Left kidney (tissue), 1 donor: ENCODE measurements at regions not wholly inside any gene's neighbourhood (a gene's known extent, or its start where the extent isn't known, plus 50 kb on each side); places are given as distances from the start of the nearest gene placed in this dataset.
"Not testable (repeated sequence)": the region's sequence is repeated elsewhere in the genome, so short reads cannot be mapped to it uniquely, and the experiment has no call there.

ENCODE experiments used
- DNase-seq: peaks from one replicate; pipeline ENCODE4 v3.0.0-alpha.2; 2013

DNA sequence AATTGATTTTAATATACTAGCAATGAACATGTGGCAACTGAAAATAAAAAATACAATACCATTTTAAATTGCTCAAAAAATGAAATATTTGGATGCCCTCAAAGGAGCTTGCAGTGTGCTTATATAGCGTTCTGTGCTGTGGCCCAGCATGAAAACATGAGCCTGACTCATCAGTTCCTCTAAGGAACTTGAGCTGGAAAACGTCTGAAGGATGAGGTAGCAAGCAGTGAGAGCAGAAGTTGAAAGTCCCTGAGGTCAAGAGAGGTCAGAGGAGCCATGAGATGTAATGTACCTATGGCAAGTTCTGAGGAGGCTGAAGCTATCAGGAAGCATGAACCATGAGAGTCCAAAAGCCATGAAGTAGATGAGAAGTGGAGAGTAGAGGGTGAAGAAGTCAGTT is 59.7 kb downstream of the HMGB3 start:
- DNase-seq: no peak

- DNase-seq: not testable (repeated sequence)
These were observed 83.2 kb downstream of the HMGB3 start for GRCh38 chrX:151066373-151066772.

- DNase-seq: no peak
These were observed 90.6 kb downstream of the HMGB3 start for GRCh38 chrX:151073767-151074166.

DNA sequence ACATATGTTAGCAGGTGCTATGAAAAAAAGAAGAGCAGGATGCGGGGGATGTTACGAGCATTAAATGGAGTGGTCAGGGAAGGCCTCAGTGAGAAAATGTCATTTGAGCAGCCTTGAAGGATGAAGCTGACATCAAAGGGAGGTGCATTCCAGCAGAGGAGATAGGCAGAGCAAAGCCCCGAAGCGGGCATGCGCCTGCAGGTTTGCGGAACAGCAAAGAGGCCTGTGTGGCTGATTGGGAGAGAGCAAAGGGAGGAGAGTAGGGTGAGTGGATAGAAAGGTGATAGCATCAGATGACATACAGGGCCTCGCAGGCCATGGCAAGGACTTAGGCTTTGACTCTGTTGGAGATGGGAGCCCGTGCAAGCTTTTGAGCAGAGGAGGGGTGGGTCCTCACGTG is 95.4 kb upstream of the GPR50 start:
- peak; percentile 21 for DNase-seq

DNA sequence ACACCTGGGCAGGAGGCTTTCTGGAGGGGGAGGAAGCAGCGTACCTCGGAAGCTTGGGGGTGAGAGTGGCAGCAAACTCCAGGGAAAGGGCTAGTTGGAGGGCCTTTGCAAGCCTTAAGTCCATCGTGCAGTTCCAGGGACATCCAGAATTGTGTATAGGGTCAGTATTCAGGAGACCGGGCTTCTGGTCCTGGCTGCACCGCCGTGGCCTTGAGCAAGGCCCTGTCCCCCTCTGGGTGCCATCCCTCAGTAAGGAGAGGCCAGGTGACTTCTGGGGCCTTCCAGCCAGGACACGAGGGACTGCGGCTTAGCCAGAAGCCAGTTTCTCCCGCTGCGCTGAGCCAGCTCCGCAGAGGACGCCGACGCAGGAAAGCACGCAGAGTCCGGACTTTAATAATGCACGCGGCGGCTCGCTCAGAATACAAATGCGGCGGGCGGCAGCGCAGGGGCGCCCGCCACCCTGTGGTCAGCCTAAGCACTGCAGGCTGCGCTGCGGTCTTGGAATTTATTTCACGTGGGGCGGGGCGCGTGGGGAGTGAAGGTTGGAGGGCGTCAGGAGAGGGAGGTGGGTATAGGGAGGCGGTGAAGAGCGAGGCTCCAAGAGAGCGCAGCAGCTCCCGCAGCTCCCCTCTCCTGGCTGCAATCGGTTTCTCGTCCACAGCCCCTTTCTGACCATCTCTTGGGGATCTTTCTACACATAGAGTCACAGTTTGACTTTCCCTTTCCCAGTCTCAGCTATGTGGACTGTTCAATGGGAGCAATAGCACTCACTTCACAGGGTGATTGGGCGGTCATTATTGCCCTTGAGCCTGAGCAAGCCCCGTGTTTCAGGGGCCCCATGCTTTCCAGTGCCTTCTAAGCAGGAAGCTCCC is 94.1 kb upstream of the GPR50 start:
- peak; percentile 53 for DNase-seq

- DNase-seq: no peak
These were observed 91.9 kb upstream of the GPR50 start for GRCh38 chrX:151084454-151084853.

GRCh38 chrX:151085207-151085606 is 91.2 kb upstream of the GPR50 start:
- DNase-seq: no peak

GRCh38 chrX:151088221-151088620 is 88.2 kb upstream of the GPR50 start:
- no peak for DNase-seq

- no peak for DNase-seq
These were observed 77.4 kb upstream of the GPR50 start for GRCh38 chrX:151099001-151099400.

GRCh38 chrX:151100799-151101198 is 75.6 kb upstream of the GPR50 start:
- DNase-seq: no peak

DNA sequence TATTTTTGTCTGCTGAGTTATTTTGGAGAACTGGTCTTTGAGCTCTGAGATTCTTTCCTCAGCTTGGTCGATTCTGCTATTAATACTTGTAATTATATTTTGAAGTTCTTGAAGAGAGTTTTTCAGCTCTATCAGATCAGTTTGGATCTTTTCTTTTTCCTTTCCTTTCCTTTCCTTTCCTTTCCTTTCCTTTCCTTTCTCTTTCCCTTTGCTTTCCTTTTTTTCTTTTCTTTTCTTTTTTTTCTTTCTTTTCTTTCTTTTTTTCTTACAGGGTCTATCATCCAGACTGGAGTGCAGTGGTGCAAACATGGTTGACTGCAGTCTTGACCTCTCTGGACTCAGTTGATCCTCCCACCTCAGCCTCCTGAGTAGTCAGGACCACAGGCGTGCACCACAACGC is 63.2 kb upstream of the GPR50 start:
- not testable (repeated sequence) for DNase-seq
